GM12873 (cell line): ENCODE measurements at regions not wholly inside any gene's neighbourhood (a gene's known extent, or its start where the extent isn't known, plus 50 kb on each side); places are given as distances from the start of the nearest gene placed in this dataset.

Source experiments
- CTCF ChIP-seq: IDR thresholded peaks from 2 replicates; pipeline ENCODE4 v1.5.1; 2012; ENCODE audit warnings: low read depth, mild to moderate bottlenecking, moderate library complexity, low read length, control low read depth; ENCODE audit not compliant: insufficient read depth; ENCODE audit errors: missing control alignments

GRCh38 chr20:6489361-6490171 lies 277.9 kb upstream of the BMP2 start:
- no peak for TF ChIP-seq CTCF

GRCh38 chr20:6485351-6485750 lies 282.1 kb upstream of the BMP2 start:
- no peak for TF ChIP-seq CTCF

- TF ChIP-seq CTCF = no peak
Observed at GRCh38 chr20:6483727-6484126, 283.8 kb upstream of the BMP2 start.

GRCh38 chr20:6482486-6482885 lies 285.0 kb upstream of the BMP2 start:
- TF ChIP-seq CTCF = no peak

GRCh38 chr20:6480328-6481200 lies 286.9 kb upstream of the BMP2 start:
- no peak for TF ChIP-seq CTCF

GRCh38 chr20:6473197-6473596 lies 294.3 kb upstream of the BMP2 start:
- no peak for TF ChIP-seq CTCF

GRCh38 chr20:6471871-6472270 lies 295.6 kb upstream of the BMP2 start:
- TF ChIP-seq CTCF = no peak
